GM23338 (cell line): ENCODE measurements at regions not wholly inside any gene's neighbourhood (a gene's known extent, or its start where the extent isn't known, plus 50 kb on each side); places are given as distances from the start of the nearest gene placed in this dataset.

Experiments
- ATAC-seq: fragments of 200-7000 bp; cut with Tn5 transposase; 3 replicates; pipeline ENCODE4 v1.9.1; 2020
- DNase-seq: peaks from one replicate; pipeline ENCODE4 v3.0.0-alpha.2; 2015; ENCODE audit warnings: low spot score
- H2AFZ ChIP-seq: fragments of 200-600 bp; sonication (generic); 2 replicates; pipeline ENCODE4 v1.8.0; 2016; ENCODE audit warnings: antibody characterized with exemption, mild to moderate bottlenecking, moderate library complexity
- H3F3A ChIP-seq: fragments of 200-600 bp; sonication (generic); replicated peaks from 2 replicates; pipeline ENCODE4 v1.8.0; 2017; ENCODE audit warnings: antibody characterized with exemption, mixed run types, low read depth
- H3K27ac ChIP-seq: fragments of 200-600 bp; sonication (generic); 2 replicates; pipeline ENCODE4 v1.6.1; 2016; ENCODE audit warnings: low read depth
- H3K27me3 ChIP-seq: fragments of 200-600 bp; sonication (generic); 2 replicates; pipeline ENCODE4 v1.8.0; 2016; ENCODE audit warnings: mild to moderate bottlenecking, mixed run types, moderate library complexity; ENCODE audit not compliant: insufficient read depth
- H3K36me3 ChIP-seq: fragments of 200-600 bp; sonication (generic); 2 replicates; pipeline ENCODE4 v1.8.0; 2016; ENCODE audit warnings: mild to moderate bottlenecking; ENCODE audit not compliant: insufficient read depth
- H3K4me1 ChIP-seq: fragments of 200-600 bp; sonication (generic); 2 replicates; pipeline ENCODE4 v1.8.0; 2016; ENCODE audit warnings: mild to moderate bottlenecking, moderate library complexity; ENCODE audit not compliant: insufficient read depth
- H3K4me2 ChIP-seq: fragments of 200-600 bp; sonication (generic); 2 replicates; pipeline ENCODE4 v1.7.1; 2017; ENCODE audit warnings: mixed run types
- H3K4me3 ChIP-seq: fragments of 200-600 bp; sonication (generic); 2 replicates; pipeline ENCODE4 v1.6.1; 2016; ENCODE audit warnings: mixed run types
- H3K79me2 ChIP-seq: fragments of 200-600 bp; sonication (generic); replicated peaks from 2 replicates; pipeline ENCODE4 v1.8.0; 2017; ENCODE audit warnings: mild to moderate bottlenecking; ENCODE audit not compliant: insufficient read depth
- H3K9me2 ChIP-seq: fragments of 200-600 bp; sonication (generic); 2 replicates; pipeline ENCODE4 v1.8.0; 2017; ENCODE audit not compliant: insufficient read depth
- H4K20me1 ChIP-seq: fragments of 200-600 bp; sonication (generic); replicated peaks from 2 replicates; pipeline ENCODE4 v1.8.0; 2017; ENCODE audit warnings: mild to moderate bottlenecking; ENCODE audit not compliant: insufficient read depth
- H3K27ac Mint-ChIP-seq: 2 replicates; pipeline ENCODE4 v1.8.0; 2020; ENCODE audit warnings: inconsistent platforms, mild to moderate bottlenecking, moderate library complexity, mixed read lengths
- H3K27me3 Mint-ChIP-seq: 3 replicates; pipeline ENCODE4 v1.8.0; 2022; ENCODE audit warnings: low read depth, mild to moderate bottlenecking, moderate library complexity, mixed read lengths, inconsistent platforms; ENCODE audit not compliant: insufficient read depth, poor library complexity
- H3K36me3 Mint-ChIP-seq: 3 replicates; pipeline ENCODE4 v1.8.0; 2021; ENCODE audit warnings: low read depth, mild to moderate bottlenecking, inconsistent platforms, moderate library complexity, mixed read lengths
- H3K4me1 Mint-ChIP-seq: 3 replicates; pipeline ENCODE4 v1.8.0; 2020; ENCODE audit warnings: mild to moderate bottlenecking, inconsistent platforms, mixed read lengths
- H3K4me3 Mint-ChIP-seq: 3 replicates; pipeline ENCODE4 v1.8.0; 2021; ENCODE audit warnings: moderate library complexity, mild to moderate bottlenecking, inconsistent platforms, mixed read lengths
- H3K9me3 Mint-ChIP-seq: 3 replicates; pipeline ENCODE4 v1.8.0; 2020; ENCODE audit warnings: moderate library complexity, mild to moderate bottlenecking, inconsistent platforms, mixed read lengths
- ETS1 ChIP-seq: IDR thresholded peaks from 2 replicates; pipeline ENCODE4 v1.6.1; 2016; ENCODE audit warnings: antibody characterized with exemption
- EZH2 ChIP-seq: fragments of 200-600 bp; sonication (generic); IDR thresholded peaks from one replicate; pipeline ENCODE4 v1.8.0; 2017; ENCODE audit warnings: antibody characterized with exemption, mild to moderate bottlenecking, low read depth; ENCODE audit not compliant: unreplicated experiment
- EZH2phosphoT487 ChIP-seq: fragments of 200-600 bp; sonication (generic); IDR thresholded peaks from one replicate; pipeline ENCODE4 v1.8.1; 2018; ENCODE audit warnings: antibody characterized with exemption; ENCODE audit not compliant: unreplicated experiment
- NANOG ChIP-seq: IDR thresholded peaks from 2 replicates; pipeline ENCODE4 v1.6.1; 2016; ENCODE audit warnings: antibody characterized with exemption, borderline replicate concordance
- POLR2AphosphoS5 ChIP-seq: IDR thresholded peaks from 2 replicates; pipeline ENCODE4 v1.6.1; 2016; ENCODE audit warnings: antibody characterized with exemption, low read depth
- ZNF462 ChIP-seq: fragments of 250-450 bp; sonication (Bioruptor Pico); IDR thresholded peaks from 2 replicates; pipeline ENCODE4 v1.5.0; 2020; ENCODE audit warnings: mild to moderate bottlenecking, moderate library complexity
- TF ChIP-seq, protein P1 (sequence below): IDR thresholded peaks from one replicate; pipeline ENCODE4 v1.6.1; 2018; ENCODE audit warnings: antibody characterized with exemption; ENCODE audit not compliant: unreplicated experiment
- TF ChIP-seq, protein P2 (sequence below), 2 experiments: fragments of 200-600 bp in 1 of 2; sonication (generic) in 1 of 2; conservative IDR thresholded peaks; 2 replicates each; pipeline versions ENCODE4 v1.5.1 to v1.6.1; 2016 to 2017; ENCODE audit warnings: antibody characterized with exemption in 2 of 2, low read depth in 2 of 2, mild to moderate bottlenecking in 2 of 2, moderate library complexity in 1 of 2

DNA sequence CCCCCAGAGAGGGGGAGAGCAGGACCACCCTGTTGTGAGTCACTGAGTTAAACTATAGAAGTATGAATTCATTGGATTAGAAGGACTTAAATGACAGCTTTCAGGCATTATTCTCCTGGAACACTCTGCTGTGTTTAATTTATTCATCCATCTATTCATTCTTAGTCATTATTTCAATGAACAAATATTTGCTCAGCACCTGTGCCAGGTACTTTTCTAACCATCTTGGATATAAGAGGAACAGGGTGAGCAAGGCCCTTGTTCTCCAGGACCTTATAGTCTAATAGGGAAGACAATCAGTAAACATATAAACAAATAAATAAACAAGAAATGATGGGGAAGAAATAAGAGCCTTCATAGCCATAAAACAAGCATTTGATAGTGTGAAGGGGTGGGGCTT is 483.9 kb upstream of the BRINP1 start (continued):
- TF ChIP-seq ZNF462: no peak

DNA sequence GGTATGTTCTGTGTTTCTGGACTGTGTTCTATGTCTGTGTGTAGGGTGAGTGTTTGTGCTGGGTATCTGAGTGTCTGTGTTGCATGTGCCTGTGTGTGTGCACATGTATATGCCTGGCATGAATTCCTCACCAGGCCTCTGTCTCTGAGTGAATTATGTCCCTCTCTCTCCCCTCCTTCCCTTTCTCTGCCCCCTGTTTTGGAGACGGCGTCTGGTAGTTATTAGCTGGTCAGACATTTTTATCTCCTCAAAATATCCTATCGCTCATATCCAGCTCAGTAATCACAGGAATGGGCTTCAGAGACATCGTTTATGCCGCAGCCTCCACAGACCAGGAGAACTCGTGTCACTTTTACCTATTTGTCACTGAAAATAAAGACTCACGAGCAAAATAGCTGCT is 483.2 kb upstream of the BRINP1 start:
- no peaks in the 10 kb centered on the region for H3F3A ChIP-seq
- no peaks in the 10 kb centered on the region for H3K27me3 ChIP-seq
- Mint-ChIP-seq H3K4me1 (no peaks in the 10 kb centered on the region), H3K27me3 (no peaks in the 10 kb centered on the region), H3K36me3 (no peaks in the 10 kb centered on the region), H3K4me3 (no peak overlapping the region), H3K27ac (no peak overlapping the region), H3K9me3 (no peaks in the 10 kb centered on the region)
- DNase-seq (no peak), ATAC-seq (no peak)
- H3K36me3 ChIP-seq: no peaks in the 10 kb centered on the region
- H3K9me2 ChIP-seq: no peaks in the 10 kb centered on the region
- no peaks in the 10 kb centered on the region; the same call in 1 of the 2 replicates for H4K20me1 ChIP-seq
- H3K4me2 ChIP-seq: no peak overlapping the region
- no peaks in the 10 kb centered on the region for H3K79me2 ChIP-seq
- no peaks in the 10 kb centered on the region for H3K4me1 ChIP-seq
- no peak for TF ChIP-seq ETS1
- no peak overlapping the region for H2AFZ ChIP-seq
- no peak overlapping the region for H3K4me3 ChIP-seq
- no peak overlapping the region for H3K27ac ChIP-seq

- Histone ChIP-seq H3K9me2 (no peaks in the 10 kb centered on the region), H4K20me1 (no peaks in the 10 kb centered on the region; the same call in 1 of the 2 replicates), H2AFZ (no peak overlapping the region), H3K4me3 (no peak overlapping the region), H3K4me1 (no peaks in the 10 kb centered on the region), H3K79me2 (no peaks in the 10 kb centered on the region), H3F3A (no peaks in the 10 kb centered on the region), H3K36me3 (no peaks in the 10 kb centered on the region), H3K27ac (no peak overlapping the region), H3K27me3 (no peaks in the 10 kb centered on the region), H3K4me2 (no peak overlapping the region)
- H3K4me1 Mint-ChIP-seq: peaks cover 11% of the 10 kb centered on the region; the same call in 1 of the 3 replicates
- ATAC-seq (no peak), DNase-seq (no peak)
- H3K36me3 Mint-ChIP-seq: no peaks in the 10 kb centered on the region
- H3K9me3 Mint-ChIP-seq: peaks cover 4% of the 10 kb centered on the region; the same call in 2 of the 3 replicates
- no peak overlapping the region for H3K27ac Mint-ChIP-seq
- H3K4me3 Mint-ChIP-seq: no peak overlapping the region
- H3K27me3 Mint-ChIP-seq: no peaks in the 10 kb centered on the region
- TF ChIP-seq, protein P1, sequence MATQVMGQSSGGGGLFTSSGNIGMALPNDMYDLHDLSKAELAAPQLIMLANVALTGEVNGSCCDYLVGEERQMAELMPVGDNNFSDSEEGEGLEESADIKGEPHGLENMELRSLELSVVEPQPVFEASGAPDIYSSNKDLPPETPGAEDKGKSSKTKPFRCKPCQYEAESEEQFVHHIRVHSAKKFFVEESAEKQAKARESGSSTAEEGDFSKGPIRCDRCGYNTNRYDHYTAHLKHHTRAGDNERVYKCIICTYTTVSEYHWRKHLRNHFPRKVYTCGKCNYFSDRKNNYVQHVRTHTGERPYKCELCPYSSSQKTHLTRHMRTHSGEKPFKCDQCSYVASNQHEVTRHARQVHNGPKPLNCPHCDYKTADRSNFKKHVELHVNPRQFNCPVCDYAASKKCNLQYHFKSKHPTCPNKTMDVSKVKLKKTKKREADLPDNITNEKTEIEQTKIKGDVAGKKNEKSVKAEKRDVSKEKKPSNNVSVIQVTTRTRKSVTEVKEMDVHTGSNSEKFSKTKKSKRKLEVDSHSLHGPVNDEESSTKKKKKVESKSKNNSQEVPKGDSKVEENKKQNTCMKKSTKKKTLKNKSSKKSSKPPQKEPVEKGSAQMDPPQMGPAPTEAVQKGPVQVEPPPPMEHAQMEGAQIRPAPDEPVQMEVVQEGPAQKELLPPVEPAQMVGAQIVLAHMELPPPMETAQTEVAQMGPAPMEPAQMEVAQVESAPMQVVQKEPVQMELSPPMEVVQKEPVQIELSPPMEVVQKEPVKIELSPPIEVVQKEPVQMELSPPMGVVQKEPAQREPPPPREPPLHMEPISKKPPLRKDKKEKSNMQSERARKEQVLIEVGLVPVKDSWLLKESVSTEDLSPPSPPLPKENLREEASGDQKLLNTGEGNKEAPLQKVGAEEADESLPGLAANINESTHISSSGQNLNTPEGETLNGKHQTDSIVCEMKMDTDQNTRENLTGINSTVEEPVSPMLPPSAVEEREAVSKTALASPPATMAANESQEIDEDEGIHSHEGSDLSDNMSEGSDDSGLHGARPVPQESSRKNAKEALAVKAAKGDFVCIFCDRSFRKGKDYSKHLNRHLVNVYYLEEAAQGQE: no peak
- no peak for TF ChIP-seq EZH2phosphoT487
- TF ChIP-seq EZH2: no peak
- TF ChIP-seq POLR2AphosphoS5: no peak
- TF ChIP-seq, protein P2, sequence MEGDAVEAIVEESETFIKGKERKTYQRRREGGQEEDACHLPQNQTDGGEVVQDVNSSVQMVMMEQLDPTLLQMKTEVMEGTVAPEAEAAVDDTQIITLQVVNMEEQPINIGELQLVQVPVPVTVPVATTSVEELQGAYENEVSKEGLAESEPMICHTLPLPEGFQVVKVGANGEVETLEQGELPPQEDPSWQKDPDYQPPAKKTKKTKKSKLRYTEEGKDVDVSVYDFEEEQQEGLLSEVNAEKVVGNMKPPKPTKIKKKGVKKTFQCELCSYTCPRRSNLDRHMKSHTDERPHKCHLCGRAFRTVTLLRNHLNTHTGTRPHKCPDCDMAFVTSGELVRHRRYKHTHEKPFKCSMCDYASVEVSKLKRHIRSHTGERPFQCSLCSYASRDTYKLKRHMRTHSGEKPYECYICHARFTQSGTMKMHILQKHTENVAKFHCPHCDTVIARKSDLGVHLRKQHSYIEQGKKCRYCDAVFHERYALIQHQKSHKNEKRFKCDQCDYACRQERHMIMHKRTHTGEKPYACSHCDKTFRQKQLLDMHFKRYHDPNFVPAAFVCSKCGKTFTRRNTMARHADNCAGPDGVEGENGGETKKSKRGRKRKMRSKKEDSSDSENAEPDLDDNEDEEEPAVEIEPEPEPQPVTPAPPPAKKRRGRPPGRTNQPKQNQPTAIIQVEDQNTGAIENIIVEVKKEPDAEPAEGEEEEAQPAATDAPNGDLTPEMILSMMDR (conservative IDR thresholded peaks at IDR 0.05; ENCODE audit: low read depth in 2 of 2): no peak
- no peak for TF ChIP-seq NANOG
Observed at GRCh38 chr9:119844431-119844830, 475.2 kb upstream of the BRINP1 start.
